HepG2 (cell line): ENCODE measurements at regions not wholly inside any gene's neighbourhood (a gene's known extent, or its start where the extent isn't known, plus 50 kb on each side); places are given as distances from the start of the nearest gene placed in this dataset.

Source experiments
- ATAC-seq: fragments of 200-7000 bp; cut with Tn5 transposase; 3 replicates; pipeline ENCODE4 v1.9.1; 2020; ENCODE audit warnings: mild to moderate bottlenecking, moderate library complexity
- BruUV-seq: library from RNA; stranded (reverse); fragments of 400-500 nt; replicated peaks from 2 replicates; lab custom pipeline; 2021; lab: Mats Ljungman, UMichigan
- CTCF ChIA-PET: fragments of 300-600 bp; formaldehyde crosslinking; extraction: SDS; loops from one replicate; lab custom pipeline; 2021; ENCODE audit warnings: low total read pairs, inconsistent platforms, low intra/inter-chr PET ratio; lab: Yijun Ruan, JAX
- POLR2A ChIA-PET: fragments of 350-600 bp; sonication (Branson Sonifier 250); formaldehyde crosslinking; loops from one replicate; lab custom pipeline; 2020; ENCODE audit warnings: antibody characterized with exemption, inconsistent platforms; lab: Yijun Ruan, JAX
- DNase-seq: peaks from one replicate; pipeline ENCODE4 v3.0.0-alpha.2; 2015; ENCODE audit warnings: low spot score
- FAIRE-seq: peaks from 3 replicates; lab custom pipeline; 2011; peaks lifted over from hg19 to GRCh38; lab: Jason Lieb, UNC
- H2AFZ ChIP-seq: one replicate; pipeline ENCODE4 v1.6.1; 2011; ENCODE audit warnings: low read length, inconsistent platforms
- H3K27ac ChIP-seq: fragments of 300-600 bp; 3 replicates; pipeline ENCODE4 v1.8.0; 2011; ENCODE audit warnings: mixed run types, mild to moderate bottlenecking, mixed read lengths, low read length, inconsistent platforms; ENCODE audit not compliant: insufficient read depth; ENCODE audit errors: extremely low read length
- H3K27me3 ChIP-seq, 2 experiments: fragments of 200-600 bp in 1 of 2; 2 replicates in 1 of 2; 3 replicates in 1 of 2; pipeline versions ENCODE4 v1.6.0 to v1.8.0; 2011; ENCODE audit warnings: low read length in 2 of 2, mild to moderate bottlenecking in 2 of 2, moderate library complexity in 2 of 2, inconsistent platforms in 1 of 2; ENCODE audit not compliant: insufficient read depth in 2 of 2, control insufficient read depth in 1 of 2
- H3K36me3 ChIP-seq, 2 experiments: fragments of 200-600 bp in 1 of 2; replicated peaks in 1 of 2; 2 replicates in 1 of 2; 3 replicates in 1 of 2; pipeline versions ENCODE4 v1.5.1 to v1.8.0; 2011; ENCODE audit warnings: low read length in 2 of 2, inconsistent platforms in 1 of 2; ENCODE audit not compliant: insufficient read depth in 2 of 2, control insufficient read depth in 1 of 2
- H3K4me1 ChIP-seq: 2 replicates; pipeline ENCODE4 v1.5.1; 2012; ENCODE audit warnings: low read length, inconsistent platforms; ENCODE audit not compliant: insufficient read depth
- H3K4me2 ChIP-seq: 2 replicates; pipeline ENCODE4 v1.6.0; 2011; ENCODE audit warnings: low read depth, low read length, inconsistent platforms
- H3K4me3 ChIP-seq, 3 experiments: fragments of 200-600 bp in 1 of 3; sonication (generic), shearing (Covaris generic) in 1 of 3; replicated peaks in 1 of 3; 2 replicates each; pipeline ENCODE4 v1.5.1; 2011 to 2016; ENCODE audit warnings: low read length in 3 of 3, inconsistent platforms in 2 of 3, low read depth in 2 of 3, mild to moderate bottlenecking in 2 of 3, control low read depth in 1 of 3, mixed read lengths in 1 of 3; ENCODE audit not compliant: insufficient read depth in 1 of 3
- H3K79me2 ChIP-seq: one replicate; pipeline ENCODE4 v1.6.1; 2011; ENCODE audit warnings: low read length, inconsistent platforms; ENCODE audit not compliant: insufficient read depth
- H3K9ac ChIP-seq: 2 replicates; pipeline ENCODE4 v1.6.0; 2011; ENCODE audit warnings: mild to moderate bottlenecking, low read depth, low read length, inconsistent platforms; ENCODE audit not compliant: insufficient read depth
- H3K9me3 ChIP-seq: 2 replicates; pipeline ENCODE4 v1.5.1; 2012; ENCODE audit warnings: mild to moderate bottlenecking, low read length
- H4K20me1 ChIP-seq: 2 replicates; pipeline ENCODE4 v1.6.0; 2011; ENCODE audit warnings: inconsistent platforms, mild to moderate bottlenecking, low read length, moderate library complexity; ENCODE audit not compliant: insufficient read depth
- ARNTL ChIP-seq: sonication (generic); formaldehyde crosslinking; IDR thresholded peaks from 2 replicates; pipeline ENCODE4 v1.4.0; 2020; ENCODE audit warnings: mild to moderate bottlenecking, missing genetic modification reagents
- EHMT2 ChIP-seq: fragments of 200-600 bp; sonication (generic); IDR thresholded peaks from 2 replicates; pipeline ENCODE4 v1.7.0; 2017; ENCODE audit warnings: antibody characterized with exemption, low read depth, low read length, borderline replicate concordance
- ETV5 ChIP-seq: IDR thresholded peaks from 2 replicates; pipeline ENCODE4 v1.6.1; 2018; ENCODE audit warnings: missing biosample characterization, missing genetic modification reagents, inconsistent platforms, borderline replicate concordance
- TARDBP ChIP-seq: sonication (generic); formaldehyde crosslinking; IDR thresholded peaks from 2 replicates; pipeline ENCODE4 v1.8.0; 2022; ENCODE audit warnings: mild to moderate bottlenecking, missing genetic modification reagents
- WIZ ChIP-seq: sonication (generic); formaldehyde crosslinking; IDR thresholded peaks from 2 replicates; pipeline ENCODE4 v1.5.1; 2020; ENCODE audit warnings: mild to moderate bottlenecking, missing genetic modification reagents
- ZBTB1 ChIP-seq: sonication (generic); formaldehyde crosslinking; IDR thresholded peaks from 2 replicates; pipeline ENCODE4 v1.4.0; 2020; ENCODE audit warnings: missing genetic modification reagents, borderline replicate concordance
- ZC3H13 ChIP-seq: sonication (generic); formaldehyde crosslinking; IDR thresholded peaks from 2 replicates; pipeline ENCODE4 v1.8.1; 2023; ENCODE audit warnings: mild to moderate bottlenecking, missing genetic modification reagents, moderate library complexity
- ZNF230 ChIP-seq: sonication (generic); formaldehyde crosslinking; IDR thresholded peaks from 2 replicates; pipeline ENCODE4 v1.4.0; 2020; ENCODE audit warnings: mild to moderate bottlenecking, missing genetic modification reagents
- ZNF496 ChIP-seq: sonication (generic); formaldehyde crosslinking; IDR thresholded peaks from 2 replicates; pipeline ENCODE4 v1.8.1; 2023; ENCODE audit warnings: mild to moderate bottlenecking, moderate library complexity, missing genetic modification reagents; ENCODE audit not compliant: insufficient replicate concordance
- ZNF530 ChIP-seq: sonication (generic); formaldehyde crosslinking; IDR thresholded peaks from 2 replicates; pipeline ENCODE4 v1.5.0; 2020; ENCODE audit warnings: low read depth, mild to moderate bottlenecking, missing genetic modification reagents
- ZNF724P ChIP-seq: sonication (generic); formaldehyde crosslinking; IDR thresholded peaks from 2 replicates; pipeline ENCODE4 v1.8.0; 2022; ENCODE audit warnings: missing genetic modification reagents, borderline replicate concordance
- ZNF737 ChIP-seq: sonication (generic); formaldehyde crosslinking; IDR thresholded peaks from 2 replicates; pipeline ENCODE4 v1.5.0; 2020; ENCODE audit warnings: missing genetic modification reagents, mild to moderate bottlenecking, borderline replicate concordance
- in situ Hi-C: cut with HindIII; loops from 2 replicates; pipeline ENCODE4 v1.10.0; 2017; ENCODE audit warnings: low pct_unique_long_range_greater_than_20kb; ENCODE audit not compliant: extremely low pct_ligation_motif_present
- intact Hi-C: fragments of 100-400 bp; cut with micrococcal nuclease; formaldehyde crosslinking; loops from one replicate; pipeline ENCODE4 v1.10.0; 2022; ENCODE audit not compliant: unreplicated experiment
- TF ChIP-seq, protein P1 (sequence below), 2 experiments: sonication (generic) in 1 of 2; formaldehyde crosslinking in 1 of 2; IDR thresholded peaks; 2 replicates each; pipeline versions ENCODE4 v1.4.0 to v1.6.1; 2018 to 2020; ENCODE audit warnings: missing genetic modification reagents in 2 of 2, borderline replicate concordance in 1 of 2, low read depth in 1 of 2, mild to moderate bottlenecking in 1 of 2, missing biosample characterization in 1 of 2
- TF ChIP-seq, protein P2 (sequence below): sonication (generic); formaldehyde crosslinking; IDR thresholded peaks from 2 replicates; pipeline ENCODE4; 2020; ENCODE audit warnings: missing genetic modification reagents, mild to moderate bottlenecking, borderline replicate concordance
- TF ChIP-seq, protein P3 (sequence below): IDR thresholded peaks from 2 replicates; pipeline ENCODE4 v1.6.1; 2016
- TF ChIP-seq, protein P4 (sequence below): sonication (generic); formaldehyde crosslinking; IDR thresholded peaks from 2 replicates; pipeline ENCODE4 v1.4.0; 2020; ENCODE audit warnings: mild to moderate bottlenecking, missing genetic modification reagents

DNA sequence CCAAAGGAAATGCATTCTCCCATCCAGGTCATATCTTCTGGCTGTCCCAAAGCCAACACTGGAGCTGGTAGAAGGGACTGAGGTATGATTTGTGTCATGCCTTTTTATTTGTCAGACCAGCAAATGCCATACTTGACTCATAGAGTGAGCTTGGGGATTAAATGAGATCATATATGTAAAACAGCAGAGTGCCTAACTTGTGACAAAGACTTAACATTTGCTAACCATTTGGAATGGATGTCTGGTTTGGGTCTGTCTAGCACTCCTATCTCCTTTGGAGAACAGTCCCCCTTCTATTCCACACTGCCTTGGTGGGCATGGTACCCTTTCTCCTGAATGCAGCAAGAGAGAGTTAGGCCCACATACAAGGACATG, 128.5 kb upstream of the LGALSL start:
- H3K9me3 ChIP-seq: no peaks in the 10 kb centered on the region
- ChIA-PET CTCF (no interaction called here), POLR2A (no interaction called here)

More for the DNA sequence above, 128.5 kb upstream of the LGALSL start:
- Histone ChIP-seq H2AFZ (no peak overlapping the region), H4K20me1 (no peaks in the 10 kb centered on the region), H3K9ac (no peak overlapping the region), H3K4me3 (no peak overlapping the region), H3K27me3 (peaks cover 2 to 46% of the 10 kb centered on the region in 2 experiments; a peak in 3 of 5 replicates), H3K36me3 (no peaks in the 10 kb centered on the region), H3K79me2 (no peaks in the 10 kb centered on the region), H3K4me1 (no peaks in the 10 kb centered on the region), H3K27ac (no peak overlapping the region), H3K4me2 (no peak overlapping the region)
- no peak for DNase-seq
- in situ Hi-C loops: loop anchor here (5.0 kb wide), 1 partner anchor 278 kb away; no protein-coding TSS in a partner anchor
- no peak for FAIRE-seq
- no TSS peak for BruUV-seq
- intact Hi-C loops: no loop called here
- TF ChIP-seq ZNF530: no peak
- TF ChIP-seq EHMT2: no peak
- TF ChIP-seq, protein P1, sequence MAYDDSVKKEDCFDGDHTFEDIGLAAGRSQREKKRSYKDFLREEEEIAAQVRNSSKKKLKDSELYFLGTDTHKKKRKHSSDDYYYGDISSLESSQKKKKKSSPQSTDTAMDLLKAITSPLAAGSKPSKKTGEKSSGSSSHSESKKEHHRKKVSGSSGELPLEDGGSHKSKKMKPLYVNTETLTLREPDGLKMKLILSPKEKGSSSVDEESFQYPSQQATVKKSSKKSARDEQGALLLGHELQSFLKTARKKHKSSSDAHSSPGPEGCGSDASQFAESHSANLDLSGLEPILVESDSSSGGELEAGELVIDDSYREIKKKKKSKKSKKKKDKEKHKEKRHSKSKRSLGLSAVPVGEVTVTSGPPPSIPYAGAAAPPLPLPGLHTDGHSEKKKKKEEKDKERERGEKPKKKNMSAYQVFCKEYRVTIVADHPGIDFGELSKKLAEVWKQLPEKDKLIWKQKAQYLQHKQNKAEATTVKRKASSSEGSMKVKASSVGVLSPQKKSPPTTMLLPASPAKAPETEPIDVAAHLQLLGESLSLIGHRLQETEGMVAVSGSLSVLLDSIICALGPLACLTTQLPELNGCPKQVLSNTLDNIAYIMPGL (CRISPR knock-in tag; IDR thresholded peaks at IDR 0.05; ENCODE audit: borderline replicate concordance in 1 of 2, low read depth in 1 of 2): no peak
- TF ChIP-seq TARDBP (CRISPR knock-in tag): no peak
- TF ChIP-seq, protein P2, sequence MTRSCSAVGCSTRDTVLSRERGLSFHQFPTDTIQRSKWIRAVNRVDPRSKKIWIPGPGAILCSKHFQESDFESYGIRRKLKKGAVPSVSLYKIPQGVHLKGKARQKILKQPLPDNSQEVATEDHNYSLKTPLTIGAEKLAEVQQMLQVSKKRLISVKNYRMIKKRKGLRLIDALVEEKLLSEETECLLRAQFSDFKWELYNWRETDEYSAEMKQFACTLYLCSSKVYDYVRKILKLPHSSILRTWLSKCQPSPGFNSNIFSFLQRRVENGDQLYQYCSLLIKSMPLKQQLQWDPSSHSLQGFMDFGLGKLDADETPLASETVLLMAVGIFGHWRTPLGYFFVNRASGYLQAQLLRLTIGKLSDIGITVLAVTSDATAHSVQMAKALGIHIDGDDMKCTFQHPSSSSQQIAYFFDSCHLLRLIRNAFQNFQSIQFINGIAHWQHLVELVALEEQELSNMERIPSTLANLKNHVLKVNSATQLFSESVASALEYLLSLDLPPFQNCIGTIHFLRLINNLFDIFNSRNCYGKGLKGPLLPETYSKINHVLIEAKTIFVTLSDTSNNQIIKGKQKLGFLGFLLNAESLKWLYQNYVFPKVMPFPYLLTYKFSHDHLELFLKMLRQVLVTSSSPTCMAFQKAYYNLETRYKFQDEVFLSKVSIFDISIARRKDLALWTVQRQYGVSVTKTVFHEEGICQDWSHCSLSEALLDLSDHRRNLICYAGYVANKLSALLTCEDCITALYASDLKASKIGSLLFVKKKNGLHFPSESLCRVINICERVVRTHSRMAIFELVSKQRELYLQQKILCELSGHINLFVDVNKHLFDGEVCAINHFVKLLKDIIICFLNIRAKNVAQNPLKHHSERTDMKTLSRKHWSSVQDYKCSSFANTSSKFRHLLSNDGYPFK (CRISPR knock-in tag): no peak
- TF ChIP-seq, protein P3, sequence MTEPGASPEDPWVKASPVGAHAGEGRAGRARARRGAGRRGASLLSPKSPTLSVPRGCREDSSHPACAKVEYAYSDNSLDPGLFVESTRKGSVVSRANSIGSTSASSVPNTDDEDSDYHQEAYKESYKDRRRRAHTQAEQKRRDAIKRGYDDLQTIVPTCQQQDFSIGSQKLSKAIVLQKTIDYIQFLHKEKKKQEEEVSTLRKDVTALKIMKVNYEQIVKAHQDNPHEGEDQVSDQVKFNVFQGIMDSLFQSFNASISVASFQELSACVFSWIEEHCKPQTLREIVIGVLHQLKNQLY (CRISPR knock-in tag): no peak
- TF ChIP-seq ZC3H13 (CRISPR knock-in tag): no peak
- TF ChIP-seq ZNF724P (CRISPR knock-in tag): no peak
- TF ChIP-seq ETV5 (CRISPR knock-in tag): no peak
- TF ChIP-seq ZBTB1 (CRISPR knock-in tag): no peak
- no peak for TF ChIP-seq ARNTL
- TF ChIP-seq ZNF737 (CRISPR knock-in tag): no peak
- TF ChIP-seq ZNF230: no peak
- TF ChIP-seq, protein P4, sequence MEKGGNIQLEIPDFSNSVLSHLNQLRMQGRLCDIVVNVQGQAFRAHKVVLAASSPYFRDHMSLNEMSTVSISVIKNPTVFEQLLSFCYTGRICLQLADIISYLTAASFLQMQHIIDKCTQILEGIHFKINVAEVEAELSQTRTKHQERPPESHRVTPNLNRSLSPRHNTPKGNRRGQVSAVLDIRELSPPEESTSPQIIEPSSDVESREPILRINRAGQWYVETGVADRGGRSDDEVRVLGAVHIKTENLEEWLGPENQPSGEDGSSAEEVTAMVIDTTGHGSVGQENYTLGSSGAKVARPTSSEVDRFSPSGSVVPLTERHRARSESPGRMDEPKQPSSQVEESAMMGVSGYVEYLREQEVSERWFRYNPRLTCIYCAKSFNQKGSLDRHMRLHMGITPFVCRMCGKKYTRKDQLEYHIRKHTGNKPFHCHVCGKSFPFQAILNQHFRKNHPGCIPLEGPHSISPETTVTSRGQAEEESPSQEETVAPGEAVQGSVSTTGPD (CRISPR knock-in tag): no peak
- TF ChIP-seq ZNF496 (CRISPR knock-in tag): no peak
- TF ChIP-seq WIZ: no peak
- ATAC-seq: no peak
